H9 (cell line): ENCODE measurements at regions not wholly inside any gene's neighbourhood (a gene's known extent, or its start where the extent isn't known, plus 50 kb on each side); places are given as distances from the start of the nearest gene placed in this dataset.

Source experiments
- DNase-seq: peaks from one replicate; pipeline ENCODE4 v3.0.0-alpha.2; 2017
- H2AFZ ChIP-seq: one replicate; pipeline ENCODE4 v1.6.1; 2013; ENCODE audit warnings: mild to moderate bottlenecking, low read length, control low read depth, moderate library complexity
- H2AK5ac ChIP-seq: 2 replicates; pipeline ENCODE4 v1.6.1; 2013; ENCODE audit warnings: low read length, control low read depth, mixed read lengths; ENCODE audit not compliant: insufficient read length
- H2BK120ac ChIP-seq: one replicate; pipeline ENCODE4 v1.6.1; 2013; ENCODE audit warnings: low read depth, mild to moderate bottlenecking, low read length, control low read depth, inconsistent platforms; ENCODE audit not compliant: poor library complexity, severe bottlenecking
- H2BK12ac ChIP-seq: 2 replicates; pipeline ENCODE4 v1.6.1; 2013; ENCODE audit warnings: low read length, control low read depth, mixed read lengths, low read depth; ENCODE audit not compliant: insufficient read length
- H2BK15ac ChIP-seq: 2 replicates; pipeline ENCODE4 v1.6.1; 2013; ENCODE audit warnings: low read depth, low read length, control low read depth
- H2BK20ac ChIP-seq: one replicate; pipeline ENCODE4 v1.6.1; 2013; ENCODE audit warnings: low read depth, mild to moderate bottlenecking, low read length, control low read depth, inconsistent platforms; ENCODE audit not compliant: poor library complexity, severe bottlenecking
- H2BK5ac ChIP-seq: 2 replicates; pipeline ENCODE4 v1.6.1; 2013; ENCODE audit warnings: low read length, control low read depth, mixed read lengths; ENCODE audit not compliant: insufficient read length
- H3K14ac ChIP-seq: 2 replicates; pipeline ENCODE4 v1.6.1; 2013; ENCODE audit warnings: low read length, control low read depth; ENCODE audit not compliant: insufficient read depth
- H3K18ac ChIP-seq: 2 replicates; pipeline ENCODE4 v1.6.1; 2013; ENCODE audit warnings: low read depth, mild to moderate bottlenecking, mixed read lengths, low read length, control low read depth; ENCODE audit not compliant: insufficient read length
- H3K23ac ChIP-seq: 2 replicates; pipeline ENCODE4 v1.6.1; 2013; ENCODE audit warnings: low read length, control low read depth, mixed read lengths, low read depth; ENCODE audit not compliant: insufficient read length
- H3K23me2 ChIP-seq: 2 replicates; pipeline ENCODE4 v1.6.1; 2013; ENCODE audit warnings: low read depth, mild to moderate bottlenecking, mixed read lengths, low read length, control low read depth; ENCODE audit not compliant: insufficient read length, poor library complexity, severe bottlenecking
- H3K27ac ChIP-seq: 2 replicates; pipeline ENCODE4 v1.5.1; 2013; ENCODE audit warnings: low read length, control low read depth, mixed read lengths, low read depth; ENCODE audit not compliant: insufficient read length
- H3K27me3 ChIP-seq: 2 replicates; pipeline ENCODE4 v1.6.1; 2013; ENCODE audit warnings: low read length, control low read depth, inconsistent platforms; ENCODE audit not compliant: insufficient read depth
- H3K4ac ChIP-seq: 2 replicates; pipeline ENCODE4 v1.6.1; 2013; ENCODE audit warnings: low read depth, mild to moderate bottlenecking, control low read depth, inconsistent platforms, low read length, moderate library complexity
- H3K4me1 ChIP-seq: 2 replicates; pipeline ENCODE4 v1.6.1; 2013; ENCODE audit warnings: low read length, control low read depth, inconsistent platforms; ENCODE audit not compliant: insufficient read depth
- H3K4me2 ChIP-seq: 2 replicates; pipeline ENCODE4 v1.6.1; 2013; ENCODE audit warnings: low read length, control low read depth, mixed read lengths; ENCODE audit not compliant: insufficient read length, insufficient read depth
- H3K56ac ChIP-seq: 2 replicates; pipeline ENCODE4 v1.6.1; 2013; ENCODE audit warnings: low read depth, mild to moderate bottlenecking, mixed read lengths, low read length, control low read depth; ENCODE audit not compliant: insufficient read length
- H3K79me1 ChIP-seq: 2 replicates; pipeline ENCODE4 v1.6.1; 2013; ENCODE audit warnings: low read depth, mild to moderate bottlenecking, moderate library complexity, low read length, control low read depth, inconsistent platforms; ENCODE audit not compliant: insufficient read depth, poor library complexity, severe bottlenecking
- H3K79me2 ChIP-seq: 2 replicates; pipeline ENCODE4 v1.6.1; 2013; ENCODE audit warnings: low read length, control low read depth, inconsistent platforms; ENCODE audit not compliant: insufficient read depth
- H3K9ac ChIP-seq: 2 replicates; pipeline ENCODE4 v1.6.1; 2013; ENCODE audit warnings: low read length, control low read depth, mixed read lengths; ENCODE audit not compliant: insufficient read length; ENCODE audit errors: extremely low read depth
- H3K9me3 ChIP-seq: one replicate; pipeline ENCODE4 v1.6.1; 2013; ENCODE audit warnings: low read depth, low read length, inconsistent platforms; ENCODE audit not compliant: control insufficient read depth
- H3T11ph ChIP-seq: one replicate; pipeline ENCODE4 v1.6.1; 2013; ENCODE audit warnings: mild to moderate bottlenecking, low read length, control low read depth, inconsistent platforms
- H4K20me1 ChIP-seq: one replicate; pipeline ENCODE4 v1.6.1; 2013; ENCODE audit not compliant: control insufficient read depth, insufficient read length, insufficient read depth
- H4K5ac ChIP-seq: 2 replicates; pipeline ENCODE4 v1.6.1; 2013; ENCODE audit warnings: low read depth, mild to moderate bottlenecking, mixed read lengths, low read length, control low read depth; ENCODE audit not compliant: insufficient read length
- H4K8ac ChIP-seq: replicated peaks from 2 replicates; pipeline ENCODE4 v1.6.1; 2013; ENCODE audit warnings: low read length, control low read depth, mixed read lengths, low read depth; ENCODE audit not compliant: insufficient read length
- H4K91ac ChIP-seq: 2 replicates; pipeline ENCODE4 v1.6.1; 2013; ENCODE audit warnings: low read depth, mild to moderate bottlenecking, moderate library complexity, mixed read lengths, low read length, control low read depth; ENCODE audit not compliant: insufficient read length
- H3K27ac Mint-ChIP-seq, 3 experiments: 2 replicates in 2 of 3; 3 replicates in 1 of 3; pipeline ENCODE4 v1.8.0; 2020 to 2021; ENCODE audit warnings: mixed read lengths in 3 of 3, mild to moderate bottlenecking in 1 of 3, moderate library complexity in 1 of 3
- H3K27me3 Mint-ChIP-seq: 2 replicates; pipeline ENCODE4 v1.8.0; 2021; ENCODE audit warnings: low read depth, mild to moderate bottlenecking, moderate library complexity, mixed read lengths
- H3K36me3 Mint-ChIP-seq, 3 experiments: 2 replicates in 2 of 3; 3 replicates in 1 of 3; pipeline ENCODE4 v1.8.0; 2020 to 2021; ENCODE audit warnings: low read depth in 3 of 3, mixed read lengths in 3 of 3; ENCODE audit not compliant: insufficient read depth in 1 of 3
- H3K4me1 Mint-ChIP-seq, 2 experiments: 2 replicates each; pipeline ENCODE4 v1.8.0; 2020; ENCODE audit warnings: mixed read lengths in 2 of 2
- H3K4me3 Mint-ChIP-seq, 2 experiments: 2 replicates in 1 of 2; 3 replicates in 1 of 2; pipeline ENCODE4 v1.8.0; 2020 to 2021; ENCODE audit warnings: mild to moderate bottlenecking in 2 of 2, mixed read lengths in 2 of 2, moderate library complexity in 1 of 2
- H3K9me3 Mint-ChIP-seq, 2 experiments: 2 replicates in 1 of 2; 3 replicates in 1 of 2; pipeline ENCODE4 v1.8.0; 2020; ENCODE audit warnings: mild to moderate bottlenecking in 2 of 2, mixed read lengths in 2 of 2, moderate library complexity in 1 of 2
- CTCF ChIP-seq: fragments of 200-600 bp; sonication (generic); conservative IDR thresholded peaks from 3 replicates; pipeline ENCODE4 v1.8.0; 2021; ENCODE audit warnings: antibody characterized with exemption, mild to moderate bottlenecking
- WGBS: extraction: QIAGEN DNeasy Blood & Tissue Kit; methylation state at CpG from one replicate; pipeline ENCODE4 v1.1.7; 2013; ENCODE audit warnings: missing lambda C conversion rate, low lambda C conversion rate, mixed read lengths; ENCODE audit not compliant: insufficient read length; ENCODE audit errors: extremely low coverage; 5-methylcytosine and 5-hydroxymethylcytosine counted together

- H3T11ph ChIP-seq: no peak overlapping the region
- no peaks in the 10 kb centered on the region for H3K9me3 ChIP-seq
- Mint-ChIP-seq H3K27ac (no peak overlapping the region), H3K36me3 (no peaks in the 10 kb centered on the region), H3K9me3 (no peaks in the 10 kb centered on the region), H3K4me3 (no peak overlapping the region), H3K4me1 (peaks cover 2 to 4% of the 10 kb centered on the region in 2 experiments; a peak in 3 of 4 replicates), H3K27me3 (no peaks in the 10 kb centered on the region)
- H2BK12ac ChIP-seq: no peak overlapping the region
- no peak overlapping the region for H3K9ac ChIP-seq
- no peak overlapping the region for H4K8ac ChIP-seq
- no peak overlapping the region for H4K91ac ChIP-seq
- H3K79me2 ChIP-seq: no peaks in the 10 kb centered on the region
- no peak overlapping the region for H2AFZ ChIP-seq
- H3K27me3 ChIP-seq: no peaks in the 10 kb centered on the region
- no CpG with 5 or more reads among the region's 6 CpGs for WGBS
- H3K56ac ChIP-seq: no peak overlapping the region
- H2BK120ac ChIP-seq: no peak overlapping the region
- no peak overlapping the region for H3K4me2 ChIP-seq
- no peak overlapping the region for H2BK5ac ChIP-seq
- no peaks in the 10 kb centered on the region for H4K20me1 ChIP-seq
- H3K23ac ChIP-seq: no peak overlapping the region
- H3K23me2 ChIP-seq: no peaks in the 10 kb centered on the region
- H3K4me1 ChIP-seq: no peaks in the 10 kb centered on the region
- H3K18ac ChIP-seq: no peak overlapping the region
- no peak overlapping the region for H2BK20ac ChIP-seq
- no peaks in the 10 kb centered on the region for H3K79me1 ChIP-seq
- TF ChIP-seq CTCF: no peak
- no peak overlapping the region for H4K5ac ChIP-seq
- H3K14ac ChIP-seq: no peak overlapping the region
- H2BK15ac ChIP-seq: no peak overlapping the region
- H3K4ac ChIP-seq: no peak overlapping the region
- H3K27ac ChIP-seq: no peak overlapping the region
- no peak for DNase-seq
- no peak overlapping the region for H2AK5ac ChIP-seq
These were observed 222.9 kb upstream of the AJAP1 start for GRCh38 chr1:4431491-4431890.
